GM12892 (cell line): ENCODE measurements at regions not wholly inside any gene's neighbourhood (a gene's known extent, or its start where the extent isn't known, plus 50 kb on each side); places are given as distances from the start of the nearest gene placed in this dataset.

ENCODE experiments used
- DNase-seq: peaks from one replicate; pipeline ENCODE4 v3.0.0; 2011; ENCODE audit not compliant: insufficient read length
- FAIRE-seq: peaks from 2 replicates; lab custom pipeline; 2011; peaks lifted over from hg19 to GRCh38; lab: Jason Lieb, UNC
- POLR2A ChIP-seq: IDR thresholded peaks from 2 replicates; pipeline ENCODE4 v1.6.1; 2011; ENCODE audit warnings: low read depth, low read length, control low read depth
- POLR2AphosphoS5 ChIP-seq: IDR thresholded peaks from 2 replicates; pipeline ENCODE4 v1.6.1; 2011; ENCODE audit warnings: low read depth, low read length, control low read depth
- TAF1 ChIP-seq: IDR thresholded peaks from 2 replicates; pipeline ENCODE4 v1.6.1; 2011; ENCODE audit warnings: low read depth, mild to moderate bottlenecking, control low read depth, low read length, borderline replicate concordance

DNA sequence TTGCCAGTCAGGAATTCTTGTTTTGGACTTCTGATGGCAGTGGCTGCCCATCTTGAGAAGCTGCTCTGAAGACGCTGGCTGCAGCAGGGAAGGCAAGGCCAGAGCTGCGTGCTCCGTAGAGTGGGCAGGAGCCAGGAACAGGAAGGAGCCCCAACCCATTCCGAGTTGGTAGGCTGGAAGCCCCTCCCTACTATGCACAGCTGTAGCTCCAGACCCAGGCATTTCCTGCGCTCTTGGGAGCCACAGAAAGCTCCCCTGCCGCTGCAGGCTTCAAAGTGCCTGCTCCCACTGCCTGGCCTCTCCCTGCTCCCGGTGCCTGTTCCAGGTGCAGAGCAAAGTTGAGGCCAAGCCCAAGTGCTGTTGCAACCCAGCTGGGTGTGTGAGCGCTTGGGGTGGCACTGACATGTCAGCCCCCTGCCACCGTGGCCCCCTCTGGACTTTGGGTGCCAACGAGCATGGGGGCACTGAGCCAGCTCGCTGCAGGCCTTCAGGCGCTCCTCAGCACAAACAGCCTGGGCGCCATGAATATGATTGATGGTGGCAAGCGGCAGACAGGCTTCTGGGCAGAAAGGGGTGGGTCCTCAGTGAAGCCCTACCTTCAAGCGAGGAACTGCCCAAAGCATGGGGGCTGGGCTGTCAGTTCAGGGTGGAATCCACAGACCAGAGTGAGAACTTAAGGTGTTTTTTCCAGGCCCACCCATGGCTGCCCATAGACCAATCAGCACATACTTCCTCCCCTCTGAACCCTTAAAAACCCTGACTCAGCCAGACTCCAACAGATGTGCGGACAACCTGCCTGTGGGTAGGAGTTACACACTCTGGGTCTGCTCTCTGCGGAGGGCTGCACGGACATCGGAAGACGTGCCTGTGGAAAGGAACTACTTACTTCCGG, 677.2 kb upstream of the INTU start:
- FAIRE-seq (no peak), DNase-seq (no peak)
- TF ChIP-seq POLR2A = no peak
- TF ChIP-seq POLR2AphosphoS5 = no peak
- TF ChIP-seq TAF1 = no peak

DNA sequence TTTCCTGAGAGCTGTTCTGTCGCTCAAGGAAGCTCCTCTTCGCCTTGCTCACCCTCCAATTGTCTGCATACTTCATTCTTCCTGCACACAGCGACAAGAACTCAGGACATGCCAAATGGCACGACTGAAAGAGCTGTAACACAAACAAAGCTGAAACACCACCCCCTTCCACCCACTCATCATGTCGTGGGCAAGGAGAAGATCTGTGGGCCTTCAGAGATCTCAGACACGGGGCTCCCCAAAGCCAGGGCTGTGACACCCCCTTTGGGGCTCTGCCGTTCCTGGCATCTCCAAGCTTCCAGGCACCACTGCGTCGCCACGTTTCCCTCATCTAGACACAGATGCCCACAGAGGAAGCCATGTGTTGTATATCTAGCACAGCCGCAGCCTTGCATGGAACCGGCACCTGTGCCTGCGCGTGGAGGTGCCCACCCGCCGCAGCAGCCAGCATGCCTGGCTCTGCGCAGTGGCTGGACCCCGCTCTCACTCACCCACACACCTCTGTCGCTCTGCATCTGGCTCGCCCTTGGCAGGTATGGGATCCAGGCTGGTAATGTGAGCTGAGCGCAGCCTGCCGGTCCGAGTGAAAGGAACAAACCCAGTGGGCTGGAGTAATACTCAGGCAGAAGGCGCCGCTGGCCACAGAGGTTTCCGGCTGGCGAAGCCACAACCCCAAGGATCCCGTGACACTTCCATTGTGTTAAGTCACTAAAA, 676.4 kb upstream of the INTU start:
- DNase-seq (no peak), FAIRE-seq (no peak)
- TF ChIP-seq TAF1 (no peak), POLR2A (no peak), POLR2AphosphoS5 (no peak)

DNA sequence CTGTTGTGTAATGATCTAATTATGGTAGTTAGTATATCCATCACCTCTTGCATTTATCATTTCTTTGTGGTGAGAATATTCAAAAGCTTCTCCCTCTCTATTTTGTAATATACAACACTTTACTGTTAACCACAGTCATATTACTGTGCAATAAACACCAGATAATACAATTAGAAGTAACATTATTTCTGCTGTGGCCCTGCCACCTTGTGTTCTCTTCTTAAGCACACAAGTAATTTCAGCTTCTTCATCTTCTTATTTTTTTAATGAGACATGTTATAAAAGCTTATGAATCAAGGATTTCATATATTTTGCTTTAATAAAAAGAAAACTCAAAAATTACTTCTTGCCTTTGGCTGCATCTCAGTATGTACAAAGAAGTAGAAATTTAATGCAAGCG, 675.2 kb upstream of the INTU start:
- no peak for DNase-seq
- TF ChIP-seq POLR2AphosphoS5 (no peak), POLR2A (no peak), TAF1 (no peak)
- no peak for FAIRE-seq

DNA sequence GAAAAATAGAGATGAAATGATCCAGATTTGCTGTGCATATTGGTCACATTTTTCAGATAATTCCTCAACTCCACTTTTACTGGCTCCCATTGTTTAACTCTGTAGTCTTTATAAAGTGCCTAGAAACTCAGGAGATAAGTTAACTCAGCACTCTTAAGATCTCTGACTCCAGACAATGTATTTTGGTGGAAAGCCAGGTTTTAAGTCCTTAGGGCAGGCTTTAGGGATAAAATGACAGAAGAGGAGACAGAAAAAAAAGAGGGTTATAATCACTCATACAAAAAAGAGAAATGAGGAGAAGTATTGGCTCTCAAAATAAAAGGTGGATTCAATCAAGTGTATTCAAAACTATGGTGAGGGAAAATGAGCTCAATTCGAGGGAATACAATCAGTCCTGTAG, 674.8 kb upstream of the INTU start:
- FAIRE-seq (no peak), DNase-seq (no peak)
- TF ChIP-seq TAF1 (no peak), POLR2A (no peak), POLR2AphosphoS5 (no peak)

DNA sequence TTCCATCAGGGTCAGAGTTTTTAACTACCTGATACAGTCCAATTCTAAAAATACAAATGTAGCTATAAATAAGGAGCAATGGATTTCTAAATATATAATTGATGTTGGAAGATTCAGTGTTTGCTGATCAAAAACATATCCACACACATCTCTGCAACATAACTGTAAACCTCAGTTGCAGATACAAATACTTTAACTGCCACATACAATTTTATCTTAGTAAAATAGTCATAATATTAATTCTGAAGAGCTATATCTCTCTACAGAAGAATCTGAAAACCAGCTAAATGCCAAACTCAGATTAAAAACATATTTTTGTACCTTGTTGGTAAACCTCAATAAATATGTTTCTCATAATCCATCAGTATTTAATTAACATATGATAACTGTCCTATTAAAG, 674.3 kb upstream of the INTU start:
- FAIRE-seq (no peak), DNase-seq (no peak)
- TF ChIP-seq POLR2AphosphoS5 (no peak), POLR2A (no peak), TAF1 (no peak)

DNA sequence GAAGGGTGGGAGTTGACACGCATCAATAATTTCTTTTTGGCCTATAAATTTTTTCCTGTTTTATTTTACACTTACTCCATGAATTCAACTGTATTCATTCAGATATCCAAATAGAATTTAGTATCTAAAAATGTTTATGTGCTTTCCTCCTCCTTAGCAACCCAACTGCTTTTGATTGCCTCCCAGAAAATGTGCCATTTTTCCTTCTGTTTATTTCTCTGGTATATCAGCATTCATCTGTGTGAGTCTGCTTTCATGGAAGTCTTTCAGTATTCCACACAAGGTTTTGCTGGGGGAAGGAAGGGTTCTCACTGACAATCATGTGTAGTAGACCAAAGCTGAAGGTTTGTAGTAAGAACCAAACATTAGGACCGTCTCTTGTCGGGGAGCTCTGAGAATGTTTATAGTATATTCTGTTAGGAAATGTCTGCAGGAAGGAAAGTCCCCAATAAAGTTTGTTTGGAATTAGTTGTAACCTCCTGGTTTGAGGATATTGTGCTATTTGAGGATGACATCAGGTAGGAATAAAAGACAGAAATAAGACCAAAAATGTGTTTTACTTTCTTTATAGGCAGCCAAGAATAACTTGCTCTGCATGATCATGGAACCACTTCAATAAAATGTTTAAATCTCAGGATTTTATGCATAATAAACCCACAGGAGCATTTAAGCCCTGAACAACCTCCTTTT, 673.6 kb upstream of the INTU start:
- DNase-seq (no peak), FAIRE-seq (no peak)

DNA sequence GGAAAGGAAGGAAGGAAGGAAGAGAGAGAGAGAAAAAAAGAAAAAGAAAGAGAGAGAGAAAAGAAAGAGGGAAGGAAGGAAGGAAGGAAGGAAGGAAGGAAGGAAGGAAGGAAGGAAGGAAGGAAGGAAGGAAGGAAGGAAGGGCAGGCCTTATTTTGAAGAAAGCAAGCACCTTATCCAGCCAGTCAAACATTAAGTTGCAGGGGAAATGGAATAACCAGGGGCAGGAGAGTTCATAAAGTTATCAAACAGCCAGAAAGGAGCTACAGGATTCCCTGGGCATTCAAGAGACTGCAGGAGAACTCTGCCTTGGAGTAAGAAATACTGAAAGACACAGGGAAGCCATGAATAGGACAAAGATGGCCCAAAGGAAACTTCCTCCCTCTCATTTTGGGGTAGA, 672.0 kb upstream of the INTU start:
- FAIRE-seq (no peak), DNase-seq (no peak)
- TF ChIP-seq TAF1 = no peak
- TF ChIP-seq POLR2AphosphoS5 = no peak
- TF ChIP-seq POLR2A = no peak

More for the DNA sequence above, 673.6 kb upstream of the INTU start:
- no peak for TF ChIP-seq POLR2AphosphoS5
- TF ChIP-seq POLR2A = no peak
- no peak for TF ChIP-seq TAF1

DNA sequence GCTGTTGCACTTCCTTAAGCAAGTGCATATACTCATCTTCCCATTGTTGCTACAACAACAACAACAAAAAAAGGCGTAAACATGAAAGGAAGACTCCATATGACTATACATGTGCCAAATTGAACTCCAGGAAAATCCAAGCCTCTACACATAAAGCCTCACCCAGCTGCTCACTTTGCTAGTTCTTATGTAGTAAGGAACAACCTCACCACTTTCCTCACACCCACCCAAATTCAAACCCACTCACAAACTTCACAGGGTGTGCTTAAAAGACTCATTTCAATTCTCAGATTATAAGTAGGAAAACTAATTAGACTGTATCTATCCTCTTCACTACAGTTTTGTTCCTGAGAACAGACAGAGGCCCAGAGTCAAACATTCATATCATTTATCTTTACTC, 671.1 kb upstream of the INTU start:
- no peak for FAIRE-seq
- no peak for DNase-seq
- TF ChIP-seq POLR2A (no peak), TAF1 (no peak), POLR2AphosphoS5 (no peak)

DNA sequence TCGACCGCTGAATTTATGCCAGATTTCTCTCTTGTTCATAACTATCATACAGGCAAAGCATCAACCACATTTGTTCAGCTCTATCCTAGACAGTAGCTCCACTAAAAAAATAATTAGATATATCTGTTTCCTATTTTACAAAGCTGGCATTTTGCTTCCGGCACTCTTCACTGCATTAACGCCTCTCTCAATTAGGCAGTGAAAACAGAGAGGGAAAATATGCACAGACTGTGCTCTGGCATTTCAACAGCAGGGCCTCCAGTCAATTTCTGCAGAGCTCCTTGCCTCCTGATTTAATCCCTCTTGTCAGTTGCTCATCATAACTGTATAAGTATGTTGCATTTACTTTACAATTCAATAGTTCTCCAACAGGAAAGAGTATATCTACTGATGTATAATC, 666.9 kb upstream of the INTU start:
- FAIRE-seq = no peak
- TF ChIP-seq POLR2A (no peak), POLR2AphosphoS5 (no peak), TAF1 (no peak)
- DNase-seq = no peak

DNA sequence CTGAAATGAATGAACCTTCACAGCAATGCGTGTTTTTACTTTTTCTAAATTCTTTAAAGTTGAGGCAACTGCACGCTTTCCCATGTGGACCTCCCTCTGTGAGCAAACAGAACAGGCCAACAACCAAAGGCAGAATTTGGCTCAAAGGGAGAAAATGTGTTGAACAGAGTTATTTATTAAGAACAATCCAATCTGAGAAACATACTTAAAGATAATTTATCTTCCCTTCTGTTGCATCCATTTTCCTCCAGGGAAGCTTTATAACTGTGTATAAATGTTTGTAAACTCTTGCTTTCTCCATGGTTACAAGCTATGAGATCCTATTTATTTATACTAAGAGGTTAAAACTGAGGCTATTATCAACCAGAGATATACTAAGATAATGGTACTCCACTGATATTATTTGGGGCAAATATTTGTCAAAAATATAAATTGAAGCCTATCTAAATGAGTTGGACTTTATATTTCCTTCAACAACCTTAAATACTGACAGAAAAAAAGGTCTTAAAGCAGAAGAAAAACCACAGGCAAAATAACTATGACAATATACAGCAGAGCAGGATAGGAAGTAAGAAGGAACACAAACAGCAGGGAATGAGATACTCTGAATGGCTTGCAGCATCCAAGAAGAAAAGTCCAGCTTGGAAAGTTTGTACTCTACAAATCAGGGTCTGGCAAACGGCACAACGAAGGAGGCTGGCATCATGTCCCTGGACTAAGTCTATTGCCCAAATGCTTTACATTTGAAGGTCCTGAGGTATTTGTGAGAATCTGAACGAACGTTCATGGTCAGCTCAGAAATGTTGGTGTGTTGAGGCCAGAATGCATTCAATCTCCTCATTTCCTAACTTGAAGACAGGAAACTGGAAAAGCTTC, 663.2 kb upstream of the INTU start:
- TF ChIP-seq POLR2AphosphoS5 (no peak), TAF1 (no peak), POLR2A (no peak)
- FAIRE-seq = no peak
- no peak for DNase-seq
